Epidermal melanocyte (primary cell): ENCODE measurements at regions not wholly inside any gene's neighbourhood (a gene's known extent, or its start where the extent isn't known, plus 50 kb on each side); places are given as distances from the start of the nearest gene placed in this dataset.

Experiments
- DNase-seq: peaks from one replicate; pipeline ENCODE4 v3.0.0; 2011; ENCODE audit warnings: low spot score; ENCODE audit not compliant: insufficient read length

DNA sequence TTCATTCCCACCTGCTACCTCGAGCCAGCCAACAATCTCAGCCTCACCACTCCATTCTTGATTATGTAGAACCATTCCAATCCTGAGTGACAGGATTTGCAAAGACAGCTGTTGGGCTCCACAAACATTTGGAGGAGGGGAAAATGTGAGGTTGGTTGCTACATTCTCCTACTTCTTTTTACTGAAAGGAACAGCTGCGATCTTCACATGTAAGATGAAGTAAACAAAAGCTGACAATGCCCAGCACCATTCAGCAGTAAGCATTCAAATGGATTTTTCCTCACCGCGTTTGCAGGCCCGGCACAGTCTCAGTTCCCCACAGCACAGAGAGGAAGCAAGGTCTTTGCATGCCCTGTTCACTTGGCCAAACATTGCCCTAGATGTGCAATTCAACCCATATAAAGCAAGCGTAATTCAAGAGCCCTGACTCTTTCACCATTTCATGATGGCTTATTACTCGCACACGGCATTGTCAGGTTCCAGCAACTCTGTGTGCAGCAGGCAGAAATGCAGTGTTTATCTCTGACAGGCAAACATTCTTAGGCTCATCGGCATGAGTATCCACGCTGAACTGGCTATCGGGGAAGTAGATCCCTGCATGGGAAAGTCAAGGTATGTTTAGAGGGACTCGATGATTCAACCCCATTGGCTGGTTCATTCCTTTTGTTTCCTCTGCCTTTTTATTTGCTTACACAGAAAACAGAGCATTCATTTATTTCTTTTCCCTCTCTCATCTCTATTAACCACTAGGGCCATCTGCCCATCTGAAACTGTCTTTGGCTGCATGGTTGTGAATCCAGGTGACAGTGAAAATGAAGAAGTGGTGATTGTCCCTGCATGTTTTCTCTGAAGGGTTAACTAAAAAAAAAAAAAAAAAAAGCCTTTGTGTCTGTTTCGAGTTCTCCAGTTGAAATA, 236.1 kb upstream of the PLEKHG7 start:
- DNase-seq = no peak

DNA sequence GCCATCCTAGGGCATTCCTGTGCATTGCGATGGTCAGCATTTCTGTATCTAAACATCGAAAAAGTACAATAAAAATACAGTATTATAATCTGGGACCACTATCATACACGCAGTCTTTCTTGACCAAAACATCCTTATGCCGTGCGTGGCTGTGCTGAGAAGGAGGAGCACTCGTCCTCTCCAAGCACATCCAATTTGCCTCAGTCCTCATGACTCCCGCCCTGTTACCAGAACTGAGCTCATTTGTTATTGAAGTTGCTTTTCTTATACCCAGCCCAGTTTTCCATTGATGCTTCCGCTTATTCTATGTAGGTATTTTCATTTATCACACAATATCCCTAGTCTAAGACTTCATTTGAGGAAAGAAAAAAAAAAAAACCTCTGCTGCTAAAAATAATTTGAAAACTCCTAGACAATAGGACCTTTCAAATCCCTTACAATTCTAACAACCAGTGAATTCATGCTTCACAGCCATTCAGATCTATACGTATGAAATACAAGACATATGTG, 236.9 kb upstream of the PLEKHG7 start:
- no peak for DNase-seq

DNA sequence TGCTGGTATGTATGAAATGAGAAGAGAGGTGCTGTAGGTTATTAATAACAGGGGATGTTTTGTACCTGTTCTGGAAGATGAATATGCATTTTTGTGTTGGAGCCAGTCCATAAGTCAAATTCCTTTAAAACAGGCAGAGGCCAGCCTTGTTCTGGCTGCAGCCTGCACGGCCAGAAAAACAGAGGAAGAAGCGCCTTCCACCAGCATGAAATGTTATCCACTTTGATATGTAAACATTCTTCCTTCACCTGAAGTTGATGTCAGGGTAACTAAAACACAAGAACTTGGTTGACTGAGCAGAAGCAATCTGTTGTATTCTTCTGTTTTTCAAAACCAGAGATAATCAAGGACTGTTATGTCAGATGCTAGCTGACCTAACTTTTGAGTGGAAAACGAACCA, 237.9 kb upstream of the PLEKHG7 start:
- no peak for DNase-seq

DNA sequence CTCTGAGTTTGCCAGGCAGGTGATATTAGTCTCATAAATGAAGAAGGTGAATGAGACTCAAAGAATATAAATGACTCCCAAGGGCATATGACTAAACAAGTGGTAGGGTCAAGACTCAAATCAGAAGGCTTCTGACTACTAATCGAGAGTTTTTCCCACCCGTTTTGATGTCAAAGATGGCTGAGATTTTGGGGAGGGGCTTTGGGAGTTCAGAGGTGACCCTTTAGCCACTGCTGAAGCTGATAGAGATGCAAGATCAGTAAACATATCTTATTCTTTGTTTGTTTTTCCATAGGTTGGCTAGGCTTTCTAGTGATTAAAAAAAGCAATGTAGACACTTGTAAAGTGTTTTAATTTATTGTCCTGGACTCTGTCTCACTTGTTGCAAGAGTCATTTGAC, 239.6 kb upstream of the PLEKHG7 start:
- DNase-seq = no peak

GRCh38 chr12:92462527-92462926, 240.3 kb upstream of the PLEKHG7 start:
- no peak for DNase-seq

DNA sequence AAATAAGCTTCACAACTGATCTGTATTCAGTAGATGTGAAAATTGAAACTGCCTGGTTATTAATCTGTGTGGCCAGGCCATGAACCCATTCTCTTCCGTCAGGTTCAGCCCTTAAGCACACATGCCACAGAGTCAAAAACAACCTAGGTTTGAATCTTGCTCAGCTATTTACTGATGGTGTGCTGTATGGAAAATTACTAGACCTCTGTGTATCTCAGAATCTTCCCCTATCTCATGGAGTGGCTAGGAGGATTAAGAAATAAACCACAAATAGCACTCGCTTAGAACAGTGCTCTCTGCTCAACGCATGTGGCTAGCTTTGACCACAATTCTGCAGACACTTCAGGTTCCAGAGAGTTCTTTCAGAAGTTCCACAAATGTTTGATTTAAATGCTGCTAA, 240.7 kb upstream of the PLEKHG7 start:
- DNase-seq = no peak

- DNase-seq = no peak
Observed at GRCh38 chr12:92459850-92460249, 242.9 kb upstream of the PLEKHG7 start.

- no peak for DNase-seq
Observed at GRCh38 chr12:92458996-92459395, 243.8 kb upstream of the PLEKHG7 start.

DNA sequence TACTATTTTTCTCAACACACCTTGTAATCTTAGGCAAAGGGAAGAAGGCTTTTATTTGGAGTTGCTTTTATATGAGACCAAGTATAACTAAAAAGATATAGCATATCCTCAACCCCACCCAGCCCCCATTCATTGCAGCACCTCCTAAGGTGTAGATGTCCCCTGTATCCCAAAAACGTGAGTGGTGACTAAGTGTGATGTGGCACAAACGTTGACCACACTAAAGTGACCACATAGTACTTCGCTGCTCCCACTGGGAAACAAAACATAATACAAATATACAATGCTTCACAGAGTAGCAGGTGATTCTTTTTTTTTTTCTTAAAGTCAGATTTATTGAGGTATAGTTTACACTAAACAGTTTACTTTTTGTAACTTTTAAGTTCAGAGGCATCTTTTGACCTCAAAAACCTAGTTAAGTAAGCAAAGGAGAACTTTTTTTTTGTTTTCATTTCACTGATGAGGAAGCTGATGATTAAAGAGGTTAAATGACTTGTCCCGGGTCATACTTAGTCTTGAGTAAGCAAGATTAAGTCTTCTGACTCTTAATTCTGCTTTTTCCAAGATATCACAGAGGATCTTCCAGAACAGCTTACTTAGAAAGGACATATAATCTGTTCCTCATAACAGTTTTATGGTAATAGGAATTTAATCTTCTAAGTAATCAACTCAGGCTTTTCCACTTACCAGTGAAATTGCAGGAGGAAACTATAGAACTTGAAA, 245.2 kb upstream of the PLEKHG7 start:
- no peak for DNase-seq

- DNase-seq = no peak
Observed at GRCh38 chr12:92452763-92453162, 250.0 kb upstream of the PLEKHG7 start.

- DNase-seq = no peak
Observed at GRCh38 chr12:92446083-92446460, 256.7 kb upstream of the PLEKHG7 start.

DNA sequence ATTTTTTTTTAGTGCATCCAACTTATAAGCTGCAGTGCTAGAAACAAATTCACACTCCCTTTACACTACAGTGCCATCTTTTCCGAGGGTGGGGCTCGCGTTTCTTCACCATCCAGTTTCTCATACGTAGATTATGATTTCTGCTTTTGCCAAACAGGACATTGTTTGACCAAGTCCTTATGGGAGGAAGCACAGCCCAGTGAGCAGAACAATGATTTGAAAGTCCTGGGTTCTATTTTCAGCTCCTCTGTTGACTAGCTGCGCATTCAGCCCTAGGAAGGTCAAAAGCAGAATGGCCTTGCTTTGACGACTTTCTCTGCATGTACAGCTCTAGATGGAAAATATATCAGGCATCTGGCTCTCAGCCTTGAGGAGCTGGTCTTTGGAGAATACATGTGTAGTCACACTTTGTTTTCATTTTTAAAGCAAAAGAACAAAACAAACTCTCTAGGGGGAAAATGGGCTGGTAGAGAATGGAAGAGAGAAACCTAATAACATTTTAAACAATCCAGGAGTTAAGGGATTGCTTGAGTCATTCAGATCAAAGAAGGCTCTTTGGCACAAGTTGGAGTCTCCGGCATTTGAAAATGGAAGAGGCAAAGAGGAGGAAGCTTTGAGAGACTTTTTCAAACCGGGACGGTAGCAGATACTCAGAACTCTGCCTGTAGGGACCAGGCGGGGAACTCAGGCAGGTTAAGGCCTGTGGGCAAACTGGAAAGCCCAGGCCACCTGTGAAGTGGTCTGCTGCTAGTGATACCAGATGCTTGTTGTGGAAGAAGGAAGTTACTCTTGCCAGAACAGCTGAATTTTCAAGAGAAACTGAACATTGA, 257.3 kb upstream of the PLEKHG7 start:
- DNase-seq = no peak

- DNase-seq = no peak
Observed at GRCh38 chr12:92444763-92445162, 258.0 kb upstream of the PLEKHG7 start.

DNA sequence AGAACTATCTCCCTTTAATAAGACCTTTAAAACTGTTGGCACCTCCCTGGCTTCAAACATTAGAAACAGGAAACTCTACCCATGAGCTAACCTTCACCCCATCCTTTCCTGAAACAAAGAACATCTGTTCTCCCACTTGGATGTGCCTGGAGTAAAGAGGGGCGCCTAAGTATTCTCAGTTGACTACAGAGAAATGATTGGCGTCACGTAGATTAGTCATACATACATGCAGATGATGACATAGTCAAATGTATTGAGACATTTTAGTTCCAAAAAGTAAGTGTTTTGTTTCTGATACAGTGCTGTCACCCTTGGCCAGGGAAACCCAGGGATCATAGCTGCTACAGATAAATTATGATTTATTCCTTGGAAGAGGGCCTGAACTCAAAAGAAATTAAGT, 260.0 kb upstream of the PLEKHG7 start:
- DNase-seq = no peak

- no peak for DNase-seq
Observed at GRCh38 chr12:92440072-92440471, 262.7 kb upstream of the PLEKHG7 start.

- DNase-seq = no peak
Observed at GRCh38 chr12:92439420-92439805, 263.4 kb upstream of the PLEKHG7 start.

DNA sequence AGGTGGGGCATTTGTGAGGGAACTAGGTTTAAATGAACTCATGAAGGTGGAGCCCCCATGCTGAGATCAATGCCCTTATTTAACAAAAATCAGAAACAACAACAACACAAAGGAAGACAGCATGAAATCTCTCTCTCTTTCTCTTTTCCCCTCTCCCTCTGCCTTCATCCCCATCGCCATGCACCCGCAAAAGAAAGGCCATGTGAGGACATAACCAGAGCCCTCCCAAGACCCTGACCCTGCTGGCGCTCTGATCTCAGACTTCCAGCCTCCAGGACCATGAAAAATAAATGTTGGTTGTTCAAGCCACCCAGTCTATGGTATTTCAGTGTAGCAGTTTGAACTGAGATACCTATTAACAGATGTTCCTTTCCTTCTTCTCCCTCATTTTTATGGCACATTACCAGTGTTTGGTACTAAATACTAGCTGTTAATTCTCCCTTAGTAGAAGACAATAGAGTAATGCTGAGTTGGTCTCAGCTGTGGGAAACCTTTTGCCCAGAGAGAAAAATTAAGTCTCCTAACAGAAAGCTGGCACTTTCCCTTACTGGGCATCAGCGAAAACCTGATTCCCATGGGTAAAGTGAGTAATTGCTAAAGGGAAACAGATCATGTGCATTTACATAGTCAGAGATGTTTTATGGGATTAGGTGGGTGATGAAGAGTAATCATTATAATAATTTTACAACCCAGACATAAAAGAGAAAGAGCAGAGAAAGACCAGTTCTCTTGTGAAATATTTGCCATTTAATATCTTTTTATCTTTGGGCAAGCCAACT, 264.0 kb upstream of the PLEKHG7 start:
- no peak for DNase-seq

GRCh38 chr12:92437452-92437851, 265.3 kb upstream of the PLEKHG7 start:
- no peak for DNase-seq

DNA sequence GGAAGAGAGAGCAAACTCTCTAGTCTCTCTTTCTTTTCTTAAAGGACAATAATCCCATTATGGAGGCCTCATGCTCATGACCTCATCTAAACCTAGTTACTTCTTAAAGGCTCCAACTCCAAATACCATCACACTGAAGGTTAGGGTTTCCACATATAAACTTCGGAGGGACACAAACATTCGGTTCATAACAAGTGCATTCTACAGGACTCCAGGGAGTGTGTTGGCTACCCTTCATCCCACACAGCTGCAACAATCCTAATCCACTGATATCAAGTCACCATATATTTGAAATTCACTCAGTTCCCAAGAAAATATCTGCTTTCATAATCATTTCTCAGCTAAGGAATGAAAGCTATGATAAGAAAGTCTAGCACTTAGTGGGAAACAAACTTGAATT, 265.9 kb upstream of the PLEKHG7 start:
- no peak for DNase-seq

GRCh38 chr12:92434607-92435025, 268.2 kb upstream of the PLEKHG7 start:
- no peak for DNase-seq
